Stimulated activated CD8-positive, alpha-beta memory T cell treated with anti-CD3 and anti-CD28 coated beads, Interleukin-7, amount 100 ng/mL, for 1 hour (primary cell): ENCODE measurements at regions not wholly inside any gene's neighbourhood (a gene's known extent, or its start where the extent isn't known, plus 50 kb on each side); places are given as distances from the start of the nearest gene placed in this dataset.

Experiments
- DNase-seq, 2 donors: peaks; one replicate each; pipeline ENCODE4 v3.0.0-alpha.2; 2020; ENCODE audit warnings: low read depth in 2 of 2

DNA sequence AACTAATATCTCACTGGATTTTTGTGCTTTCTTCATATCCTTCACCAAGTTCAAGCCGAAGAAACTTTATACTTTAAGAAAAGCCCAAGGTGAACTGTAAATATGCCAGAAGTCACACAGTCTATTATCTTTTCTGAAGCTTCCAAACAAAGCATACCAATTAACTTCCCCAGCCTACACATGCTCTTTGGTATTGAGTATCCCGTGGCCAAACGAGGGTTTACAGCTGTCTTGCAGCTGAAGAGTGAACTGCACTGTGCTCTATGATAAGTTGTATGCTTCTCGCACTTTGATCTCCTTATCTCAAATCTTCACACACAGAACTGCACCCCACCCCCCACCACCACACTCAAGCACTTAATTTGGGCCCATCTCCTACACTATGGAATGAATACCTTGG lies 215.6 kb upstream of the VEPH1 start:
- no peak for DNase-seq

DNA sequence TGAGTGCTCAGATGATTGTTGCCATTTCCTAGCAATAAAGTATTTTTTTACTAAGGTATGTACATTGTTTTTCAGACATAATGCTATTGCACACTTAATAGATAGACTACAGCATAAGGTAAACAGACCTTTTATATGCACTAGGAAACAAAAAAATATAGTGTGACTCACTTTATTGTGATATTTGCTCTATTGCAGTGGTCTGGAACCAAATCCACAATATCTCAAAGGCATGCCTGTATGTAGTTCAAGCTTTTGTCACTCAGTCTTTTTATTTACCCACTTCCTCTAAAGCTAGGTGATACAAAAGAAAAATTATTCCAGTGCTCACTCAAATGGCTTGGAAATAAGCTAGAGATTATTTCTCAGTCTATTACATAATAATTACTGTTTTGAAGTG lies 209.9 kb upstream of the VEPH1 start:
- DNase-seq, result no peak

DNA sequence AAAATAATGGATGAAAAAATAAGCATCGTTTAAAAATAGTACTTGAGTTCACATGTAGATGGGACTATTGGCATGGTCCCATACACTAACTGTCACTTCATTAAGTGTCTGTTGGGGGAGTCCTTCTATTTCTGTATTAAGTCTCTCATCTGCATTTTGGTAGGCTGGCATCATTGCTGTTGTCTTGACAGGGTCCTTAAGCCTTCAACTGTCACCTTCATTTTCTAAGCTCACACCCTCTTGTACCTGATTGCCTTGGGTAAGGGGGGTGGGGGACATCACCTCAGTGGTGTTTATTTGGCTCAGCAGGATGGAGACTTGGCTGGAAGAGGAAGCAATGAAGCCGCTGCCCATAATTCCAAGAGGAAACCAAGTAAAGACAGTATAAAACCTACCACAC lies 202.0 kb upstream of the VEPH1 start:
- DNase-seq, result no peak

DNA sequence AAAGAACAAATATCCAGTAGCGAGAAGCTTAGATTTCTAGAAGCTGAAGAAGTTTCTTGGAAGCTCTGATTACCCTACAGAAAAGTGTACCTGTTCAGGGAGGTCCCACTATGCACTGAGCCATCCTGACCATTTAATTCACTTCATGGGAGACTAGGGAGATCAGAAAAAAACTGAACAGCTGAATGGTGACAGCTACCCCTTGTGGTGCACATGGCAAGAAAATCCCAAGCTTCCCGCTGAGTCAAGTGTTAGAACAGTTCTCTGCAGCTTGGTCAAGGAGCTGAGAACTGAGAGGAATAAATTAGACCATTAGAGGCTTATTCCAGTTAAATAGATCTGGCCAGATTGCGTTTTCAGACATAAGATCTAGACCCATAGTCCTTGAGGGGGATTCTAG lies 197.2 kb upstream of the VEPH1 start:
- DNase-seq, result no peak

DNA sequence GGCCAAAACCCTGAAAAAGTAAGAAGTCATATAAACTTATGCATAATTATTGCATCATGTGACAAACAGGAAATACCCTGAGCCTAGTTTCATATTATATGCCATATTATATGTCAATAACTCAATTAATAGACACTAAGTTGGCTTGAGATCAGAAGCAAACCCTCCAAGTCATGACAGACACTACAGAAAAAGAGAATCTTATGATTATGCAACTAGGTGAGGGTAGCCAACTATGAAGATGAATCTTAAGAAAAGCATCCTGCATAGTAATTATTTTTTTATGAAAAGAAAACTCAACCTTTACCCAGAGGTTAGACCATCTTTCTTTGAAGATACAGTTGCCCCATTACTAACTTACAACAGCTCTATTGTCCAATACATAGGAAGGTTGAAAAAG lies 192.4 kb upstream of the VEPH1 start:
- no peak for DNase-seq

DNA sequence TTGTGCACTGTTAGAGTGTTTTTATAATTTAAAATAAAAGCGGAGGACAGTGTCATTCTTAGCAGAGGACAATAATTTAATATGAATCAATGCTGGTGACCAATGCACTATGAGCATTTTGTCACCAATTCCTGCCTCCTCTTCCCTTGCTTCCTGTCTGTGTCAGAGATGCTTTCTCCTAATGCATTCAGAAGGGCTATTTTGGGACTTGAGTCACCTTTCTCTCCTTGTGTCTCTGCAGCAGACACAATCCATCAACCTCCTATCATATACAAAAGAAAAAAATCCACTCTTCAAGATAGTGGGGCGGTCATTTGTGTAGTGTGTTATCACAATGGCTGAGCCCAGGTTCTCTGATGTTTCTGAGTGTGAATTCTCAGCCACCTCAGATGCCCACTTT lies 191.9 kb upstream of the VEPH1 start:
- no peak for DNase-seq

DNA sequence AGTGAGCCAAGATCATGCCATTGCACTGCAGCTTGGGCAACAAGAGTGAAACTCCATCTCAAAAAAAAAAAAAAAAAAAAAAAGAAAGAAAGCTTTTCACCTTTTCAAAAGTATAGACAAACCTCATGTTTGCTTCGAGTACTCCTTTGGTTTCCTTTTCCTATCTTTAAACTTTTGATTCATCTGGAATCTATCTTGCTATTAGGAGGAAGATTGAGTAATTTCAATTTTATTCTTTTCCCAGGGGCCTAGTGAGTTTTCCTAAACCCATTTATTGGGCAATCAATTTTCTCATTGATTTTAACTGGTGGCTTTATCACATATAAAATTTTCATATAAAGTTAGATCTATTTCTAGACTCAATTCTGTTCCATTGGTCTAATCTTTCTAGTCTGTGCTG lies 190.5 kb upstream of the VEPH1 start:
- no peak for DNase-seq

DNA sequence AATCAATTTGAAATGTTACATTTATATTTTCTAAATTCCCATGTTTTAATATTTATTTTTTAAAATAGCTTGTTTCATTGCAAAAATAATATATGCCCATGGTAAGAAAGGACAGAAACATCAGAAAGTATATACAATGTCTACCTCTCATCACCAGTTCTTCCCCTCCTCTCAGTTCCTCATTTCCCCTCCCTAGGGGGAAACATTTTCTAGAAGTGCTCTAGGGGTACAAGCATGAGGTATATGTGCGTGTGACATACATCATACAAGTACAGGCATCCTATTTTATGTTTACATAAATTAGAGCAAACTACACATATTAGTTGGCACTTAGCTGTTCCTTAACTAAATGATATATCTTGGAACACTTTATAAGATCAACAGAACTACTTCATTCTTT lies 189.3 kb upstream of the VEPH1 start:
- no peak for DNase-seq

DNA sequence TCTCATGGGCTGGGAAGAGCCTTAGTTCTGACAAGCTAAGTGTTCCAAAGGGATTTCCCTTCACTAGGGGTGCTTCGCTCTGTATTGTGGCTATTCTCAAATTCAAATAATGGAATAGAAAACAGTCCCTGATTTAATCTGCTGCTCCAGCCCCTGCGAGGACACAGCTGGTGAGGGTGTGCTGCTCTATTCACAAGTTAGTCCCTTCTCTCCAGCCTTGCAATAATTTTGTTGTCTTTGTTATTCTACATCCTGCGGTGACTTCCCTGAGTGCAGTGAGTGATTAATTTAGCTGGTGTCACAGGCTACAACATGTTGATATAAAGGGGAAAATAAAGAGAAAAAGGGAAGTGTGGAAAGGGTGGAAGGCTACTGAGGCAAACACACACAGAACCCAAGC lies 180.5 kb upstream of the VEPH1 start:
- no peak for DNase-seq

DNA sequence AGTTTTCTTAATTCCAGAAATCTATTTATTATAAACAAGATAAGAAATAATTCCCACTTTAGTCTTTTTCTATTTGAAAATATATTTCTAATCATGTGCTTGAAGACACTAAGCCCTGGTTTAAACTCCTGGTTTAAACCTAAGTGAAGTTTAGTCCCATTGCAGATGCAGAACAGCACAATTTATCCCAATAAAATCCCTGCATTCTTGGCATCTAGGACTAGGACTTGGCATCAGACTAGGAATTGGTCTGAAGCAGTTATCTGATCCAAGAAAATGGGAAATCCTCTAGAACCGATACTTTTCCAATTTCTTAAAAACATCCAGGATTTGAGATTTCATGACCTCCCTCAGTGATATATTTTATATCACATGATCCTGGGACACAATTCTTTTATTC lies 168.8 kb upstream of the VEPH1 start:
- no peak for DNase-seq

DNA sequence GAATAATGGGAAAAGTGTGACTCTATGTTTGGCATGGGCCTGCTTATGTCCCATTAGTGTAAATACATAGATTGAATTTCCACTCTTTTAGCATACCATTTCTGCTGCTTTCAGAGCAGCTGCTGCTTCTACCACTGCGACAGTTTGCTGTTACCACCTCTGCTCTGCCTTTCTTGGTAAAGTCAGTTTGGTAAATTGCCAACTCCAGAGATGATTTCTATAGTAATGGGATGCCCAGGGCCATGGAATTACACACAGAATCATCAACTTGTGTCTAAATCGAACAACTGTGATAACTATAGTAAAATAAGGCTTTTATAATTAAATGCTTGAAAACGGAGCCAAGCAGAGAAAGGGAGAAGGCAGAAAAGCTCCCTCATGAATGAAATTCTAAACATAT lies 168.4 kb upstream of the VEPH1 start:
- DNase-seq, result no peak

DNA sequence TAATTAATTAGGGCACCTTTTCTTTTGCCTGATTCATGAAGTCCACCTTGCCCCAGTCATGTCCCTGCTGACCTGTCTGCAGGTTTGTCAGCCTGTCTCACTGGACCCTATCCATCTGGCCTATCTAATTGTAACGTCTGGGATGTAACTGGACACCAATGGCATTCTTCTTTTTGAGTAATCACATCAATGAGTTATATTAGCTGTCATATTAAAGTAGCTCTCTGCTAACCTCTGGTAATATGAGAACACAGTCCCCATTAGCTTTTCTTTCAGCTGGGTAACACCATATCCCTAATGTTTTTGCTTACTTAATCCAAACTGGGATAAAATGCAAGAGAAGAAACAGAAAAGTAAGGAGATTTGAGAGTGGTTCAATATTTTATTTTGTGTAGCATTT lies 166.2 kb upstream of the VEPH1 start:
- no peak for DNase-seq

DNA sequence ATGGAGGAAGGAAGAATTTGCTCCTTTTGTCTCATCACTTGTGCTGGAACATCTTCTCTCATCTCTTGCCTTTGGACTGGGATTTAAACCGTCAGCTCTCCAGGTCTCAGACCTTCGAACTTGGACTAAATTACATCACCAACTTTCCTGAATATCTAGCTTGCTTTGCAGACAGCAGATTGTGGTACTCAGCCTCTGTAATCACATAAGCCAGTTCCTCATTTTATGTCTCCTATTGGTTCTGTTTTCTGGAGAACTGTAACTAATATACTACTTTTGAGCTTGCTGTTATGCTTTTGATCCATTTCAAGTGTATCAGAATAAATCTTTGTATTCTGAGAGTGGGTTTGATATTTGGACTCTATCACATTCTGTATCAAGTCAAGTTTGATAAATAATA lies 164.3 kb upstream of the VEPH1 start:
- no peak for DNase-seq

DNA sequence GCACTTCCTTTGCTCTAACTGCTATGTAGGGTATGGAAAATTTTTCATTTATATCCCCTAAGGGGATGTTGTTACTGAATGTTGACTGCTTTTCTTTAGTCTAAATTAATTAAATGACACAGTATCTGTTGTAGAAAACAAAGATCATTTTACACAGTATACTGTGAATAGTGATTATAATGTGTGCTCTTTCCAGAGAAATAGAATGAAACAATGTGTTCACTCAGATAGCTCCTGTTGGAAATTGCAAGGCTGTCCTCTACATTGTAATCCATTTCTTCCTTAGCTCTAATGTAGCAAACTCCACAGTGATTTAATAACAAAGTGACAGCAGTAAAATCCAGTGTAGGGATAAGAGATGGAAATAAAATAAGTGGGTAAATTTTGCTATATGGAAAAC lies 159.0 kb upstream of the VEPH1 start:
- no peak for DNase-seq

DNA sequence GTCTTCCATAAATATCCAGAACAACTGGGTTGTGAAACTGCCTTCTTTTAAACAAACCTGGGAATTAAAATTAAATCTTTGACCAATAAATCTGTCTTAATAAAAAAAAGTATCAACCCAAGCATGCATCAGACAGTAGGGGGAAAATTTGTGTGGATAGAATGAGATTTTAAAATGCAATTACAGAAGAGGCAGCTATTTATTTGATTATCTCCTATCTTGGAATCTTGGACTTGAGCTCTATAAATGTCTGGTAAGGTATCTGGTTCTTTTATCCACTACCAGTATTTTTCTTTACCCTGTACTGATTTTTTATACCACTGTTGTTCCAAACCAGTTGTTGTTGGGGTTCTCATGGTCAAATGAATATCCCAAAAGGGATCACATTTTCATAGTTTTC lies 157.6 kb upstream of the VEPH1 start:
- DNase-seq, result no peak

DNA sequence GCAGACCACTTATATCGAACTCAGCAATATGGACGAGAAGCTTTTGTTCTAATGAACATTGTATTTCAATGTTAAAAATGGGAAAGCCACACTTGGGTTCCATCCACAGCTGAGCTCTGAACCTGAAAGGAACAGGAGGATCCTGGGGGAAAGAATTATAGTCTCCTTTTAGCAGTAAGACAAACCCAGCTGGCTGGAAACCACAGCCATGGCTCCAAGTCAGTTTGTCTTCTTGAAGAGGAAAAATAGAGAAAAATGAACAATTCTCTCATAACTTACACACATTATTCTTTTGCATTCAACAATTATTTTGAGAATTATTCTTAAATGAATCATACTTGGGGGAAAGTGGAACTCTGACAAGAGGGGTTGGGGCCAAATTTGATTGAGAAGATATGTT lies 149.2 kb upstream of the VEPH1 start:
- DNase-seq, result no peak

DNA sequence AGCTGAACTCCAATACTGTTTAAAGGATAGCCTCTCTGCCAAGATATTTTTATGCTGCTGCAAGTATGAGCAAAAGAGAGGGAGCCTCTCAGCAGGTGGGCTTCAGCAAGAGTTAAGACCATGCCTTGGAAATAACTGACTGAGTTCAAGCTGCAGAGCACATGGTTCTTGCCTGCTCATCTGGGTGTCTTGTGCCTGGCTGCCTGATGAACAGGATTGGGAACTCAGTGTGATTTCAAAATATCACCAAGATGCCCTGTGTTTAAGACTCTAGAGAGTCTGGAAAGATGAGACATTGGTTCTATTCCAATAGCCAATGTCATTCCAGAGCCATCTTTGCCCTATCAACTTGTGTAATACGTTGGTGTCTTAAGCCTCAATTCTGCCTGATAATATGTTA lies 147.5 kb upstream of the VEPH1 start:
- DNase-seq, result no peak

DNA sequence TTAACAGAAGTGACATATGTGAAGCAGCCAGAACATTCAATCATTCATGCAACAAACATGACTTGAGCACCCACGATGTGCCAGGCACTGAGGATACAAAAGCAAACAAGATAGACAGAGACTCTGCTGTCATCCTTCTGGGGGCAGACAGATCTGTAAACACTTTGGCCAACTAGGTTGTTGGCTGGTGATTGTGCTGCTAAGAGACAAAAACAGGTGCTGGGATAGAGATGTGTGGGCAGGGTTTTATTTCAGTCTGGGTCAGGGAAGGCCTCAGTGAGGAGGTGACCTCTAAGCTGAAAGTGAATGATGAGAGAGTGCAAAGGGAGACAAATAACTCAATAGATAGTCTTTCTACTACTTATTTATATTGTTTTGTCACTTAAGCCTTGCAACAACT lies 147.0 kb upstream of the VEPH1 start:
- no peak for DNase-seq

DNA sequence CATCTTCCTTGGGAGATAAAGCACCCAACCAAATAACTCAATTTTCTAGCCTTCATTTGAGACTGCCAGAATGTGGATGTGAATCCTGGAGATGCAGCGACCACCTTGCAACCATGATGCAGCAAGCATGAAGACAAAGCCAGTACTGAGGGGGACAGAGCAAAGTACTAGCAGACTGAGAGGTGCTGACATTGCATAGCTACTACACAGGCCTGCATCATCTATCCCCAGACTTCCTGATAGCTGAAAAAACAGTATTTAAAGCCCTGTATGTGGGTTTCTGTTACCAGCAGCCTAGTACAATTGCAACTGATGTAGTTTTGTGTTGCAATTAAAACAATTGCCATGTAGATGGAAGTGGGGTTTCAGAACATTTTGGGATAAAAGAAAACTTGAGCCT lies 146.3 kb upstream of the VEPH1 start:
- no peak for DNase-seq

DNA sequence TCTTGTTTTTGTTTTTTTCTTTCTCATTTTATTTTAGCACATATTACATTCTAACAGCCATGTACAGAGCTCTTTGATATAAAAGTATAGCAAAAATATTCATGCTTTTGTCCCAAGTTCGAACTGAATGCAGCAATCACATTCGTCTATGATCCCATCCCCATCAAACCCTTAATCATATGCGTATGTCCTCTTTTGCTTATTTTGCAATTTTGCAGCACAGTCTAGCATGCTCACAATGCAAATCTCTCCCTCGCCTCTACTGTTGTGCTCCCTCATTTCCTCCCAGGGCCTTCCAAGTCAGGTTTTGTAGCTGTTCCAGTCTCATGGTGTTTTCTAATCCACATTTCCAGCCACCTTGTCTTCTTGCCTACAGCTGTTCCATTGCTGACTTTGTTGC lies 144.6 kb upstream of the VEPH1 start:
- no peak for DNase-seq

DNA sequence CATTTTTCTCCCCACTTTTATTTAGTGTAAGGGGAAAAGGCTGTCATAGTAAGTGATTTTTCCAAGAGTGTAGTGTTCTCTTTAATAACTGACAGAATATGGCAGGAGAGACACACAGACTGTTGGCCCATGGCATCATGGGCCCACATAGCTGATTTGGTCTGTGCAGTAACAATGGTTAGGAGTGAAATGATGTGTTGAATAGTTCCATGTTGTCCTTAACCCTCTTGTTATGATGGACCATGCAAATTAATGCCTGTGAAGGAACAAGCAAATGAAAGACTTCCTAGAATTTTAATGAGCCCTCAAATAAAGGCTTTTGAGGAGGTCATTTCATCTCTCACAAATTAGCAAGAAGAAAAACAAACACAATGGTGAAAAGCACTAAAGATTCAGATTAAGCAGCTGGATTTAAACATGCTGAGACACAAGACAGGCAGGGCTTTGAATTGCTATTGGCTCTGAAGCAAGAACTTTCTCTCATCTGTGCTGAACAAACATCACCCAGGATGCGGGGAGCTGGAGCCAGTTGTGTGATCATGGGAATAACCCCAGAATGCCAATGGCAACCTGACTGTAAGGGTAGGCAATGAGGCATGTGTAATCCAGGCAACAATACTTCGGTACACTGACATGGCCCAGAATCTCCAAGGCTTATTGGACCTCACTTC lies 136.7 kb upstream of the VEPH1 start:
- no peak for DNase-seq

DNA sequence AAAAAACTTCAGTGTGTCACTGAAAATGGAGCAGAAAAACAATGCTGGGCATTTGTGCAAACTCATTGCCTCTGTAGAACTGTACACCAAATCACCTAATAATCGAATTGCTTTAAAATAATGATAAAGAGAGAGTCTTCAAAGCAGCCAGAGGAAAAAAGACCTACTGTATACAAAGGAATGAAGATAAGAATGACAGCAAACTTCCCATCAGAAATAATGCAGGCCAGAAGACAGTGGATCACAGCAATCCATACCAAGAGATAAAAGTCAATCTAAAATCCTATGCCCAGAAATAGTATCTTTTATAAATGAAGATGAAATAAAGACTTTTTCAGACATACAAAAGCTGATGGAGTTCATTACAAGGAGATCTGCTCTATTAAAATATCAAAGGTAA lies 134.7 kb upstream of the VEPH1 start:
- no peak for DNase-seq

DNA sequence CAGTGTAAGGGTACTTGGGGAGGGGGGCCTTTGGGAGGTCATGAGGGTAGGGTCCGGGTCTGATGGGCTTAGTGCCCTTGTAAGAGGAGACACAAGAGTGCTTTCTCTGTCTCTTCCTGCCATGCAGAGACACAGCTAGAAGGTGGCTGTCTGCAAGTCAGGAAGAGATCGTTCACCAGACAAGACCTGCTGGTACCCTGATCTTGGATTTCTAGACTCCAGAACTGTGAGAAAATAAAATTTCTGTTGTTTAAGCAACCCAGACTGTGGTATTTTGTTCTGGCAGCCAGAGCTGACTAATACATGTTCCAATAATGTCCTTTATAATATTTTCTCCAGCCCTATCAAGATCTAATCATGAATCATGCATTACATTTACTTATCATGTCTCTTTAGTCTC lies 130.0 kb upstream of the VEPH1 start:
- DNase-seq, result no peak

DNA sequence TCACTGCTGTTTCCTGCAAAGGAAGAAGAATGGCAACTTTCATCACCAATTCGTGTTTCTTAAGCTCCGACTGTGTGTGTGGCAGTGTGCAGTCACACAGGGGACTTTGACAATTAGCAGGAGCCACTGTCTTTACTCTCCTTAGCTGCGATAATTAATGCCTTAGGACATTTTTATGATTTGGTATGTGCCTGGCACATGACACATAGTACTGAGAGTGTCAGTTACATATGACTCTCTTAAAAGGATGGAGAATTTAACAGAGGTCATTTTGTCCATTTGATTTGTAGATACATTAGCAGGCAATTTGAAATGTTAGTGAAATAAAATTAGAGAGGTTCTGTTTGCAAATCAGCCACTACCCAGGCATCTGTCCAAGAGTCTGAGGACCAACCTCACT lies 128.9 kb upstream of the VEPH1 start:
- DNase-seq, result no peak

DNA sequence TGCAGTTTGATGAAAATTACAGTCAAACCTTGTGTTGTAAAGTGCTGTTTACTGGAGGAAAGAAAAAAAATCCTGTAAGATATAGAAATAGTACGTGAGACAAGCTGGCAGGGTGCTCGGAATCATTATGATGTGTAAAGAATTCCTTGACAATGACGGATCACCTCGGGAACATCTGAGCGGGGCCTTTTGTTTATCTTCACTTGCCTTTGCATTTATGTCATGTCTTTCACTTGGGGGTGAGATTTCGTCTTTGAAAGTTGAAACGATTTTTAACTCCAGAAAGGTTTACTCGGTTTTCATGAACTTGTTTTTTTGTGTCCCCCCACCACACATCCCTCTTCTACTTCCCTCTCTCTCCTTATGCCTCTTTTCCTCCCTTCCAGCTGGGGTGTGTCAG lies 128.3 kb upstream of the VEPH1 start:
- no peak for DNase-seq
